Trophoblast cell (in vitro differentiated cells and primary cell): ENCODE measurements at regions not wholly inside any gene's neighbourhood (a gene's known extent, or its start where the extent isn't known, plus 50 kb on each side); places are given as distances from the start of the nearest gene placed in this dataset.

Experiments used
- DNase-seq, 2 donors: peaks; one replicate each; pipeline ENCODE4 v3.0.0-alpha.2; 2016
- H2AFZ ChIP-seq: 2 replicates; pipeline ENCODE4 v1.6.1; 2013; ENCODE audit warnings: low read length, moderate library complexity, mild to moderate bottlenecking; ENCODE audit not compliant: insufficient read depth, poor library complexity
- H2AK5ac ChIP-seq: 2 replicates; pipeline ENCODE4 v1.6.1; 2013; ENCODE audit warnings: mild to moderate bottlenecking, low read length
- H2BK120ac ChIP-seq: 2 replicates; pipeline ENCODE4 v1.6.1; 2013; ENCODE audit warnings: low read length, mild to moderate bottlenecking, moderate library complexity; ENCODE audit not compliant: insufficient read depth, poor library complexity
- H2BK12ac ChIP-seq: 2 replicates; pipeline ENCODE4 v1.6.1; 2013; ENCODE audit warnings: mild to moderate bottlenecking, low read length, moderate library complexity
- H2BK5ac ChIP-seq: 2 replicates; pipeline ENCODE4 v1.6.1; 2013; ENCODE audit warnings: low read length, low read depth, moderate library complexity, mild to moderate bottlenecking; ENCODE audit not compliant: poor library complexity
- H3K14ac ChIP-seq: 2 replicates; pipeline ENCODE4 v1.6.1; 2013; ENCODE audit warnings: mild to moderate bottlenecking, low read length
- H3K18ac ChIP-seq: 2 replicates; pipeline ENCODE4 v1.6.1; 2013; ENCODE audit warnings: mild to moderate bottlenecking, low read length
- H3K23ac ChIP-seq: 2 replicates; pipeline ENCODE4 v1.6.1; 2013; ENCODE audit warnings: low read length
- H3K27ac ChIP-seq: 2 replicates; pipeline ENCODE4 v1.5.1; 2013; ENCODE audit warnings: low read depth, mild to moderate bottlenecking, inconsistent platforms, low read length, moderate library complexity
- H3K27me3 ChIP-seq: 2 replicates; pipeline ENCODE4 v1.6.1; 2013; ENCODE audit warnings: inconsistent platforms, mild to moderate bottlenecking, low read length, moderate library complexity; ENCODE audit not compliant: insufficient read depth
- H3K36me3 ChIP-seq, 2 experiments: 1 replicate in 1 of 2; 2 replicates in 1 of 2; pipeline ENCODE4 v1.6.1; 2013; ENCODE audit warnings: low read length in 2 of 2, mild to moderate bottlenecking in 2 of 2, moderate library complexity in 1 of 2; ENCODE audit not compliant: insufficient read depth in 2 of 2, control insufficient read depth in 1 of 2
- H3K4ac ChIP-seq: 2 replicates; pipeline ENCODE4 v1.6.1; 2013; ENCODE audit warnings: low read depth, mild to moderate bottlenecking, low read length, moderate library complexity
- H3K4me1 ChIP-seq, 2 experiments: 1 replicate in 1 of 2; 2 replicates in 1 of 2; pipeline ENCODE4 v1.6.1; 2013; ENCODE audit warnings: low read length in 2 of 2, mild to moderate bottlenecking in 2 of 2, moderate library complexity in 1 of 2; ENCODE audit not compliant: insufficient read depth in 2 of 2, control insufficient read depth in 1 of 2
- H3K4me2 ChIP-seq: 2 replicates; pipeline ENCODE4 v1.6.1; 2013; ENCODE audit warnings: inconsistent platforms, mild to moderate bottlenecking, low read length, moderate library complexity
- H3K4me3 ChIP-seq: 2 replicates; pipeline ENCODE4 v1.5.1; 2013; ENCODE audit warnings: mild to moderate bottlenecking, low read depth, low read length, inconsistent platforms
- H3K79me1 ChIP-seq: one replicate; pipeline ENCODE4 v1.6.1; 2013; ENCODE audit warnings: low read length
- H3K79me2 ChIP-seq: 2 replicates; pipeline ENCODE4 v1.6.1; 2013; ENCODE audit warnings: low read length, mild to moderate bottlenecking; ENCODE audit not compliant: control insufficient read depth, insufficient read depth, poor library complexity
- H3K9ac ChIP-seq: 2 replicates; pipeline ENCODE4 v1.6.1; 2013; ENCODE audit warnings: mild to moderate bottlenecking, low read length
- H3K9me3 ChIP-seq: 2 replicates; pipeline ENCODE4 v1.6.1; 2013; ENCODE audit warnings: low read depth, mild to moderate bottlenecking, control low read depth, inconsistent platforms, low read length; ENCODE audit not compliant: insufficient read depth
- H4K12ac ChIP-seq: 2 replicates; pipeline ENCODE4 v1.6.1; 2013; ENCODE audit warnings: low read depth, mild to moderate bottlenecking, low read length, moderate library complexity
- H4K8ac ChIP-seq: 2 replicates; pipeline ENCODE4 v1.6.1; 2013; ENCODE audit warnings: low read depth, mild to moderate bottlenecking, low read length, moderate library complexity
- H4K91ac ChIP-seq: one replicate; pipeline ENCODE4 v1.6.1; 2013; ENCODE audit warnings: low read depth, mild to moderate bottlenecking, low read length, moderate library complexity
- WGBS: extraction: QIAGEN DNeasy Blood & Tissue Kit; methylation state at CpG from one replicate; pipeline ENCODE4 v1.1.7; 2013; ENCODE audit warnings: missing lambda C conversion rate; ENCODE audit not compliant: insufficient read length, insufficient coverage; ENCODE audit errors: extremely low coverage; 5-methylcytosine and 5-hydroxymethylcytosine counted together

GRCh38 chr1:191206513-191207207 lies 729.0 kb upstream of the BRINP3 start:
- no peaks in the 10 kb centered on the region for H3K27me3 ChIP-seq
- H3K4me3 ChIP-seq = no peak overlapping the region
- no peak overlapping the region for H3K14ac ChIP-seq
- no peak overlapping the region for H3K23ac ChIP-seq
- no peak overlapping the region for H3K27ac ChIP-seq
- H3K79me2 ChIP-seq = no peaks in the 10 kb centered on the region
- no peak overlapping the region for H2BK5ac ChIP-seq
- no CpG with 5 or more reads among the region's 2 CpGs for WGBS
- no peaks in the 10 kb centered on the region for H3K36me3 ChIP-seq
- no peaks in the 10 kb centered on the region for H3K4me1 ChIP-seq
- no peak overlapping the region for H4K12ac ChIP-seq
- H3K9ac ChIP-seq = no peak overlapping the region
- no peak overlapping the region for H4K8ac ChIP-seq
- H3K79me1 ChIP-seq = no peaks in the 10 kb centered on the region
- H3K9me3 ChIP-seq = no peaks in the 10 kb centered on the region
- no peak overlapping the region for H2AFZ ChIP-seq
- no peak overlapping the region for H3K4ac ChIP-seq
- H2BK12ac ChIP-seq = no peak overlapping the region
- H2AK5ac ChIP-seq = no peak overlapping the region
- H4K91ac ChIP-seq = no peak overlapping the region
- no peak overlapping the region for H3K4me2 ChIP-seq
- H2BK120ac ChIP-seq = no peak overlapping the region
- no peak for DNase-seq
- H3K18ac ChIP-seq = no peak overlapping the region

- Histone ChIP-seq H3K9ac (no peak overlapping the region), H2BK120ac (no peak overlapping the region), H3K4me1 (no peaks in the 10 kb centered on the region), H3K79me2 (no peaks in the 10 kb centered on the region), H3K27me3 (no peaks in the 10 kb centered on the region), H3K9me3 (peaks cover 5% of the 10 kb centered on the region), H2AFZ (no peak overlapping the region), H2BK12ac (no peak overlapping the region), H3K14ac (no peak overlapping the region), H3K18ac (no peak overlapping the region), H2AK5ac (no peak overlapping the region), H4K12ac (no peak overlapping the region), H4K8ac (no peak overlapping the region), H3K23ac (no peak overlapping the region), H4K91ac (no peak overlapping the region), H3K4me2 (no peak overlapping the region), H2BK5ac (no peak overlapping the region), H3K4me3 (no peak overlapping the region), H3K79me1 (no peaks in the 10 kb centered on the region), H3K4ac (no peak overlapping the region), H3K36me3 (no peaks in the 10 kb centered on the region), H3K27ac (no peak overlapping the region)
- WGBS = no CpG with 5 or more reads among the region's 5 CpGs
- no peak for DNase-seq
Observed at GRCh38 chr1:191222206-191222605, 744.5 kb upstream of the BRINP3 start.

GRCh38 chr1:191240925-191241324 lies 763.3 kb upstream of the BRINP3 start:
- Histone ChIP-seq H3K18ac (no peak overlapping the region), H3K4ac (no peak overlapping the region)

GRCh38 chr1:191255354-191256054 lies 777.8 kb upstream of the BRINP3 start:
- Histone ChIP-seq H4K12ac (no peak overlapping the region), H2BK12ac (no peak overlapping the region), H3K79me1 (no peaks in the 10 kb centered on the region), H3K14ac (no peak overlapping the region), H3K18ac (no peak overlapping the region), H2BK5ac (no peak overlapping the region), H2BK120ac (no peak overlapping the region), H3K4me3 (no peak overlapping the region), H4K91ac (no peak overlapping the region), H2AFZ (no peak overlapping the region), H3K4me1 (no peaks in the 10 kb centered on the region), H2AK5ac (no peak overlapping the region), H3K4me2 (no peak overlapping the region), H3K23ac (no peak overlapping the region), H3K36me3 (no peaks in the 10 kb centered on the region), H4K8ac (no peak overlapping the region), H3K27ac (no peak overlapping the region), H3K9me3 (no peaks in the 10 kb centered on the region), H3K9ac (peak overlapping the region; percentile 27), H3K27me3 (no peaks in the 10 kb centered on the region), H3K79me2 (no peaks in the 10 kb centered on the region), H3K4ac (no peak overlapping the region)
- WGBS = no CpG with 5 or more reads among the region's 3 CpGs
- no peak for DNase-seq

More at GRCh38 chr1:191240925-191241324, 763.3 kb upstream of the BRINP3 start:
- H2BK12ac ChIP-seq = no peak overlapping the region
- no peak overlapping the region for H3K23ac ChIP-seq
- no peak overlapping the region for H3K4me3 ChIP-seq
- no peak overlapping the region for H3K14ac ChIP-seq
- H3K79me1 ChIP-seq = no peaks in the 10 kb centered on the region
- no peak overlapping the region for H3K4me2 ChIP-seq
- H3K36me3 ChIP-seq = no peaks in the 10 kb centered on the region
- H3K27me3 ChIP-seq = no peaks in the 10 kb centered on the region
- no peak overlapping the region for H2AFZ ChIP-seq
- no peaks in the 10 kb centered on the region for H3K79me2 ChIP-seq
- no peak overlapping the region for H3K27ac ChIP-seq
- no peak overlapping the region for H3K9ac ChIP-seq
- H2AK5ac ChIP-seq = no peak overlapping the region
- H4K12ac ChIP-seq = no peak overlapping the region
- H4K91ac ChIP-seq = no peak overlapping the region
- H3K9me3 ChIP-seq = no peaks in the 10 kb centered on the region
- no peak overlapping the region for H2BK5ac ChIP-seq
- no peak overlapping the region for H2BK120ac ChIP-seq
- WGBS = no CpG with 5 or more reads among the region's 3 CpGs
- no peaks in the 10 kb centered on the region for H3K4me1 ChIP-seq
- no peak for DNase-seq
- H4K8ac ChIP-seq = no peak overlapping the region
